Activated CD4-positive, alpha-beta T cell treated with anti-CD3 and anti-CD28 coated beads, Interleukin-2, Interleukin-4, amounts not matched to agents 100 ng/mL and 50 ng/mL, durations not matched to agents 16 hours and 8 hours (primary cell): ENCODE measurements at regions not wholly inside any gene's neighbourhood (a gene's known extent, or its start where the extent isn't known, plus 50 kb on each side); places are given as distances from the start of the nearest gene placed in this dataset.
"Not testable (repeated sequence)": the region's sequence is repeated elsewhere in the genome, so short reads cannot be mapped to it uniquely, and the experiment has no call there.

Experiments
- DNase-seq: peaks from one replicate; pipeline ENCODE4 v3.0.0-alpha.2; 2020; ENCODE audit warnings: low spot score

DNA sequence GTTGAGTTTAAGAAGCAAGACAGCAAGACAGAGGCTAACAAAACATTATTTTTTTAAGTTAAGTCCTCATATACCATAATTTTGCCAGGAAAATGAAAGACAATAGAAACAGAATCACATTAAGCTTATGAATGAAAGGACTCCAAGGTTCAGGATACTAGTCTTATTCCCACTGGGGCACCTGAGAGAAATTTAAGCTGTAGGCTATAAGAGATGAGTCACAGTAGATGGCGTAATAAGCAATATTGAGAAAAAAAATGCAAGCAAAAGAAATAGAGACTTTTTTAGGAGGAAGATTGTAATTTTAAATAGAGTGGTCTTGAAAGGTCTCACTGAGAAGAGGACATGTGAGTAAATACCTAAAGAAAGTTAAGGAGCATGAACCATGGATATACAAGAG lies 57.1 kb upstream of the KIF2B start:
- DNase-seq = no peak

DNA sequence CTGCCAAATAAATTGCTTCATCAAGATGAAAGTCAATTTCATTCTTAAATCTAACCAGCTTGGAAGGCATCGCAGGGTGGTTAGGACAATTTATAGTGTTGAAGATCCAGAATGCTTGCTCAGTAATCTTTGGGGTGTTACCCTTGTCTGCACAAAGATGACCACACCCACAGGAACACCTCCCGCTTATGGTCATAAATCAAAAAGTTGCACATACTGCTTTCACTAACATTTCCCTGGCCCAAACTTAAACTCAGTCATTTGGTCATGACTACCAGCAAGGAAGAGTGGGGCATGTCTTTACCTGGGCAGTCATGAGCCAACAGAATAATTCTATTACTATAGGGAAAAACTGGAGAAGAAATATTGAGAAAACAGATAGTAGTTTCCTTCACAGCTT lies 57.6 kb upstream of the KIF2B start:
- DNase-seq = no peak

DNA sequence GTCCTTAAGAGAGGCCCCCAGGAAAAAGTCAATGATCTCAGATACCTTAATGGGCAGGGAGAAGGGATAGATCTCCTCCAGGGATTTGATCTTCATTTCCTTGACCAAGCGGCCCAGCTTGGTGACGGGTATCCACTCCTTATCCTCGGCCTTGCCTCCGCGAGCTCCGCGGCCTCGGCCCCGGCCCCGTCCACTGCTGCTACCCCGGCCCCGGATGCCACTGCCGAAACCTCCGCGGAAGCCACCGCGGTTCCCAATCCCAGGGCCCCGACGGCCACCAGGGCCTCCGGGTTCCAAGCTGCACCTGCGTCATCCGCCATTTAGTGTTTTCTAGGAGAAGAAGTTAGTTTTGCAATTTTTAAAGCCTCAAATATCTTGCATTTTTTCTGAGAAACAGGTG lies 65.2 kb upstream of the KIF2B start:
- no peak for DNase-seq

DNA sequence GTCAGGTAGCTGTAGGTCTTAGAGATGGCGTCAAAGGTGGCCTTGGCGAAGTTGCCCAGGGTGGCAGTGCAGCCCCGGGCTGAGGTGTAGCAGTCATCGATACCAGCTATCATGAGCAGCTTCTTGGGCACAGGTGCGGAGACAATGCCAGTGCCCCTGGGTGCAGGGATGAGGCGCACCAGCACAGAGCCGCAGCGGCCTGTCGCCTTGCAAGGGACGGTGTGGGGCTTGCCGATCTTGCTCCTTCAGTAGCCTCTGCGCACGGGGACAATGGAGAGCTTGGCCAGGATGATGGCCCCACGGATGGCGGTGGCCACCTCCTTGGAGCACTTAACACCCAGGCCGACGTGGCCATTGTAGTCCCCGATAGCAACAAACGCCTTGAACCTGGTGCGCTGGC lies 65.6 kb upstream of the KIF2B start:
- DNase-seq = not testable (repeated sequence)

DNA sequence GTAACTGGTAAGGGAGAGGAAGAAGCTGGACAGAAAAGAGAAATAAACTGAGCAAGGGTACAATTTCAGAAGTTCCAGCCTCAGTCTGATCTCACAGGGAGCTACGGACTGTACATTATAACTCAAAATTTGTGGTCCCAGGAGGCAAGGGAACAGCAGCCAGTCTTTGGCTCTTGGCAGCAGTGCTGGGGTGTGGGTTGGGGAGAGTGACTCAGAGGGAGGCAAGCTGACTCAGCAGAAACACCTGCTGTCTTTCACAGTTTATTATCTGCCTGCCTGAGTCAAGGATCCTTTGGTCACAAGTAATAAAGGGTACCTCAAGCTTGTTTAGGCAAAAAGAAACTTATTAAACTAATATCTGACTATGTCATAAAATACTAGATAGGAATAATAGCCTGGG lies 73.5 kb upstream of the KIF2B start:
- no peak for DNase-seq

DNA sequence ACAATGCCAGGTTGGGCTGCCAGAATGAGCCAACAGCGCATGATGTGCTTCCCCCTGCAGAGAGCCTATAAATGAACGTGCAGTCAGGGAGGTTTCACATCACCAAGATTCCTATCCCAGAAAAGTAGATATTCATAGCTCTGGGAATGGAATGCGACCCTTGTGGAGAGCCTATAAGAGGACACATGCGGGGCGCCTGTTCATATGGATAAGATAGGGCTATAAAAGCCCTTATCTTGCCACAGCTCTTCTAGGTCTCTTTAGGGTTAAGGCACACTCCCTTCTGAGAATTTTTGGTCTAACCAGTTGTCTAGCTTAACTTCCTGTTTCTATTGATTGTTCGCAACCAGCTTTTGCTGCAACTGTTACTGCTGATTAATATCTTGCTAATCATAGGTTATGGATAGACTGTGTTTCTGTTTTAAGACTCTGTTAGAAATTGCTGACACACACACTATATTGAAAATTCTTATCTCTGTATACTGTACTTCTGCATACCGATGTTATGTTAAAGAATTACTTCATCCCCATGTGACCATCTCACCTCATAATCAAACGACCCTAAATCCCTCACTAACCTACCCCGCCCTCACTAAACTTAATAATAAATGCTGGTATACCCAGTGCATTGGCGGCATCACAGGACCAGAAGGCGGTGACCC lies 74.4 kb upstream of the KIF2B start:
- not testable (repeated sequence) for DNase-seq

DNA sequence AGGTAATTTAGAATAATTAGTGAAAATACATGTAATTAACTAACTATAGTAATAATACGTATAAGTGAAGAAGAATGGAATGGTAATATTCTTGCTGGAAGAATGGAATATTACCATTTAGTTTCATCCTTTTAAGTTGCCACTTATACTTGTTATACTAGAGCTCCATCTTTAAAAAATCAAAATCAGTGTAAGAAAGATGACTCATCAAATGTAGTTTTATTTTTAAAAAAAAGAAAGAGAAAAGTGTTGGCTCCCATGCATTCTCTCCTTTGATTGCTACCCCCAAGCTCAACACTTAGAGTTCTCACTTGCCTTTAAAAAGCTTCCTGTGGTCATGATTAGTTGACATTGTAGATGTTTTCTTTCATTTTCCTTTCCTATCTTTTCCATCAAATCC lies 82.4 kb upstream of the KIF2B start:
- DNase-seq = no peak

DNA sequence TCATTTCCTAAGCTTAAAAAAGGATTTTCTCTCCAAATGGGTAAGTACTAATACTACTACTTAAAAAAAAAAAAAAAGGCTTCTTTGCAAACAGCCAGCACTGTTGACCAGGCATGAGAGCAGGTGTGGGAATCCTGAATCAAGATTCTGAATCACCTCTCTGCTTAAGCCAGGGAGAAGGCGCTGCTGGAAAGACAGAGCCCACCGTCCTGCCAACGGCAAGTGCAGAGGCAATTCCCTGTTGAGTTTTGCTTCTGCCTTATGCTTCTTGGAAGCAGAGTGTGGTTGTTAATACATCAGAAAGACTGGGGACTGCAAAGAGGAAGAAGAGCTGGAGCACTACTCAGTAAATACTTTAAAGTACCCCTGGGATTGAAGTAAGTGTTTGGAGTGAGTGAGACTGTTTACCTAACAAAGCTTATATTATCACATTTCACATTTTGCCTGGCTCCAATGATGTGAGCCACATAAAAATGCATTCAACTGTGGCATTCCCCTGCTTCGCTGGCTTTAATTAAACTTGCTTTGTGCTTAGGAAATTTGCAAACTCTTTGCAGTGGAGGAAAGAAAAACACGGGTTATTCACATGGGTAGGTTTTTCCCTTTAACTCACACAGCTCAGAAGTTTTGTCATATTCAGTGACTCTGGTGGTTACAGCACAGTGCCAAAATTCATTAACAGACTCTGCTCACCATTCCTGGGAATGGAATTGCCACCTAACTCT lies 86.0 kb upstream of the KIF2B start:
- no peak for DNase-seq

DNA sequence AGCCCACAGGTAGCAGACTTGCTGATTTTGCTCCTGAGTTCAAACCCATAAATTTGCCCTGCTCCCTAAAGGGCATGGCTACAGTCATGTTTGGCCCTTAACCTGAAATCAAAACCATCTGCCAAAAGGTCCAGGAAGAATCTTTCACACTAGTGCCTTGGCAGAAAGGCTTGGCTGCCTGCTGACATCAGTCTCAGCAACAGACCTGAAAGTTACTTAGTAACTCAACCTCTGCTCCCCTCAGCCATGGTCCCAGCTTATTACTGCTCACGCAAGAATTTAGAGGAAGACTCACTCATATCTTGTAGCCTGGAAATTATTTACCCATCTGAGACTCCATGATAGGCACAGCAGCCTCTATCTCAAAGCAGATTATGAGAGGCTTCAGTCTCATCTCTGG lies 98.0 kb upstream of the KIF2B start:
- no peak for DNase-seq

DNA sequence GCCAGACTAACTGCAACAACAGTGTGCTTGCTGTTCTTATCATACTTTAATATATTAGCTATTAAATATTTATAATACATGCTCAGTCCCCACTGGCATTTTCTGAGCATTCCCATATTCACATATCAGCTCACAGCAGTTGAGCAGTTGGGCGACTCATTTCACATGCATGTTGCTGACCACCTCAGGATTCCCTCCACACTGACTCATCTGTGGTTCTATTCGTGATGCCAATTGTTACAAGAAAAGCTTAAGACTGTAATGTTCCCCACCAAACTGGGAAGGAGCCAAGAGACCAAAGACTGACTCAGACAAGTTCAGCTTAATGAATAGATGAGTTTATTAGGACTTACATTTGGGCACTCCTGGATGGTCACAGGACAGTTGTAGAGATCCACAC lies 100.3 kb upstream of the KIF2B start:
- no peak for DNase-seq

DNA sequence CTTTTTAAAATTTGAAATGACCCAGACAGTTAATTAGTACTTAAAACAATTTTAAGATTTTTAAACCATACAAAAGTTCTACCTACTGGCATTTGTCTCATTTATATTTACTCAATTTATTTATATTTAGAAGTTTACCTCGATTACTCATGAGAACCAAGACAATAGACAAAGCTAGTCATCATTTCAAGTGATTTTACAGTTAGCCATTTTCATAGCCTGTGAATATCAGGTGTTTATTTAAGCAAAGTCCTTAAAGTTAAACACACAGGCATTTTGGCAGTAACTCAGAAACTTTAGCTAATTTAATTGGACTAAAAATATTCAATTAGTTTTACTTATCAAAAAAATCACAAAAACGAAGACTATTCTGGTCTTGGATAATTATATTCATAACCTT lies 101.6 kb upstream of the KIF2B start:
- DNase-seq = no peak

DNA sequence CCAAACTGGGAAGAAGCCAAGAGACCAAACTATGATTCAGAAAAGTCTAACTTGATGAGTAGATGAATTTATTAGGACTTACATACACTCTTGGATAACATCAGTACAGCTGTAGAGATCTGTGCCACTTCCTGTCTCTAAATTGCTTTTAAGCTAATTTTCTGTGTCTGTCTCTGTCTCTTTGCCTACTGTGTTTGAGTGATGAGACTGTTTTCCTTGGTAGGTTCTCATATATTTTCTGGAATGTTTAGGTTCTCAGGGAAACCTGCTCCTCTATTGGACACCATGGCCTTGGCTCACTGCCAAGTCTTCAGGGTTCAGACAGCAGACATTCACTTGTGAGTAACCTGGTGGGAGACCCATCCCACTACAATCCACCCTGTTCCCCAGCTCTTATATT lies 103.5 kb upstream of the KIF2B start:
- DNase-seq = no peak

DNA sequence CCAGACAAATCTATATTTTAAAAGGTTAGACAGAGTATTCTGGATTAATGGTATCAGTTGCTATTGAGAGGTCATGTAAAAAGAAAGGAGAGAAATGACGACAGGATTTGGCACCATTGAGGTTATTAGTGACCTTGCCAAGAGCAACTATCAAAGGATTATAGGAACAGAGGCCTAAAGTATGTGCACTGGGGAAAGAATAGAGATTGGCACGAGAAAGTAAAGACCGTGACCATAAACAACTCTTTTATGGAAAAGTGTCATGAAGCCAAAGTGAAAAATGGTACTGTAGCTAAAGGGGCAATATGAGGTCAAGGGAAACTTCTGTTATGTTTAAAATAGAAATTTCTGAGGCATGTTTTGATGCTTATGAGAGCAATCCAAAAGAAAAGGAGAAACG lies 115.2 kb upstream of the KIF2B start:
- DNase-seq = no peak

DNA sequence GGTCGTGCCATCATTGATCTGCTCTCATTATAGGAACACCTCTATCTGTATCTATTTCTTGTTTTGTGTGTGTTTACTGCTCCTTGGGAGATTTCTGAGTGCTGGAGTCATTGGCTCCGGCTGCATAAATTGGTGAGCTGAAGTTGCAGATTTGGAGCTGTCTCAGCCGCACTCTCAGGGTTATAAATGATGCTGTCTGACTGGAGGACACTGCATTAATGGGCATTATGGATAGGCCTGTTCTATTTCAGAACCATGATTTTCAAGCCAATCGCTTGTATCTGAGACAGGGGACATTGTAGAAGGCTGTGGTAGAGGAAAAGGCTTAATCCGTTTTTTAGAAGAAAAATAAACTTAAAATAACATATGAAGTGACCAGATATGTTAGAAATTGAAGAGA lies 126.4 kb upstream of the KIF2B start:
- no peak for DNase-seq

DNA sequence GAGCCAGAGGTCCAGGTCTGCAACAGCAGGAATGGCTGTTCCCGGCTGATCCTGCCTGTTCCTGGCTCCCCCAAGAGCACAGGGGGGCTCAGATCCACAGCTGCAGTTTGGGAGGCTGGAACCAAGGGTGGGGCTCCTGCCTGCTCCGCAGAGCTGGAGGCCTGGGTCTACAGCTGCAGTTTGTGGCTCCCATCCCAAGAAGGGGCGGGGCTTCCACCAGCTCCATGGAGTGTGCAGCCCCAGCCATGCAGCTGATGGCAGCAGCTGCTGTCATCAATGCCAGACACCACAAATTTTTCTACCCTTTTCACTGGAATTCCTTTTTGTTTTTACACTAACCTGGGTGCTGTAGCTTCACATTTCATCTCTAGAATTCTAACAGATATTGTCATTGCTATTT lies 135.4 kb upstream of the KIF2B start:
- DNase-seq = no peak

DNA sequence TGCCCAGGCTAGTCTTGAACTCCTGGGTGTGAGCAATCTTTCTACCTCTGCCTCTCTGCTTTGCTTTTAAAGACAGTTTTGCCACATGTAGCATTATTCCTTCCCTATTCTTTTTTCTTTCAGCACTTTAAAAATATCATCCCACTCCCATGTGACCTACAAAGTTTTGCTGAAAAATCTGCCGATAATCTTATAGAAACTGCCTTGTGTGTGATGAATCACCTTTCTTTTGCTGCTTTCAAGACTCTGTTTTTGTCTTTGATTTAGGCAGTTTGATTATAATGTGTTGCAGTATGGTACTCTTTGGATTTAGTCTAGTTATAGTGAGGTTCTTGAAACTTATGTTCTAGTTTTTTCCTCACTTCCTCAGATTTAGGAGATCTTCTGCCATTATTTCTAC lies 142.0 kb upstream of the KIF2B start:
- DNase-seq = no peak

DNA sequence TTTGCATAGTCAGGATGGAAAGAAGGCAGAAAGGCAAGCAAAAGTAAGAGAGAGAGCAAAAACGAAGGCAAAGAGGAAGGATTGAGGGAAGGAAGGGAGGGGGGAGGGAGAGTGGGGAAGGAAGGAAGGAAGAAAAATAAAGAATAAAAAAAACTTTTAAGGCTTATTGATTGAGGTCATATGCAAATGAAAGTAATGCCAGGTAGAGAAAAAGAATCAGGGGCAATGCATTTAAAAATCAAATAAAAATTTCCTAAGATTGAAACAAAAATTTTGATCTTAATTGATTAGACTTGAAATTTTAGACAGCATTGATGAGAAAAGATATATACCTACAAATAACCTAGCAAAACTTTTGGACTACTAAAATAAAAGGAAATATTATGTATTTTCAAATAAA lies 153.9 kb upstream of the KIF2B start:
- no peak for DNase-seq

DNA sequence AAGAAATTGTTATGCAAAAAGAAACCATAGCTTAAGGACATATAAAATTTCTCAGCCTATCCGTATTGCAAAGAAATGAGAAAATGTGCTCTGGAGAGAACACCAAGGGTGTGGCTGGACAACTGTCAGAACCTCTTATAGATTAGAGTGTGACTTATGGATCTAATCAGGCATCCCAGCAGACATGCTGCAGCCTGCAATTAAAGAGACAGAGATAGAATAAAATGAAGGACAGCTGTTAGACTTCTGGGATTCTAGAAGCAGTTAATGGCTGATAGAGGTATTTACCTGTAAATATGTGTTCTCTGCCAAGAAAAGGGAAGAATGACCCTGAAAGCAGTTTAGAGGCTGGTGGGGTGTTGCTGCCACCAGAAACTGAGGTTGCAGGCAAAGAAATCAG lies 160.1 kb upstream of the KIF2B start:
- DNase-seq = no peak

DNA sequence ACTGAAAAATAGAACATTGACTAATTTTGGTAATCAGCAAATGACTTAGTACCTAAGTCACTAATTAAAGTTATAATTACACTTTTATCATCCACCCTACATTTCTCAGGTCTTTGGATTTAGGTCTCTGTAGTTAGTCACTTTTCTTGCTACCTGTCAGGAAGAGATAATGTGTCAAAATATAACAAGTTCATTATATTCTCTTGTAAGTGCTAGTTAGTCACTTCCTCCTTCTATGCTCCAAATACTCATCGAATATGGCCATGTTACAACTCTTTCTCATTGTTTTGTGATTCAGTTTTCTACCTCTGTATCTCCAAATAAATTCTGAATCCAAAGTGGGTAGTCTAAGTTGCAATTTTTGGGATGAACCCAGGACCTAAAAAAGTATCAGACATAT lies 163.5 kb upstream of the KIF2B start:
- no peak for DNase-seq

DNA sequence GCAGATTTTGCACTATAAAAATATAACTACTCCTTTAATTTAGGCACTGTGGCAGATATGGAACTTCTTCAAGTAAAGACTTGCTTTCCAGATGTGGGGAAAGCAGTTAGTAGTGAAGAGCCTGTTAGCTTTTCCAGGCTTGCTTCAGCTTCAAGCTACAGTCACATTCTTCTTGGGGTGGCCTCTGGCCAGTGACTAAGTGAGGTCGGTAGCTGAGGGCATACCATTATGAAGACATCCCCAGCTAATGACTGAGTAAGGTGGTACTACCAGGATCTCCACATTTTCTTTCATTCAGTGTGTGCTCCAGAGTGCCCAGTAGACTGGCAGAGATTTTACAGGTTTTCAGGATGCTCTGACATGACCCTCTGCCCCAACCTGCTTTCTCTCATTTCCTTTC lies 167.1 kb upstream of the KIF2B start:
- no peak for DNase-seq

DNA sequence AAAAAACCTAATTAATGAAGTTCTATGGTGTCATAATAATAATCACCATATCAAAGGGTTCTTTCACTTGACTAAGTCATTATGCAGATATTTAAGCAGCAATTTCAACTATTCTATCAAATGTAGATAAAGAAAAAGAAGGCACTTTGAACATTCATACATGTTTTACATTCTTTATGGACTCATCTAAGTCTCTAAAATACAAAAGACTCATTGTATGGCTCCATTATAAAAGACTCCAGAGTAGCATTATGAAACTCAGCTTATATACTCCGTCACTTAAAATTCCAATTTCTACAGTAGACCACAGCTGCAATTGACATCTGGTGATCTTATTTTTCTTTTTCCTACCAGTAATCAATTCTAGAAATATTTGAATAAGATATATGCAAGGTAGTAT lies 173.5 kb upstream of the KIF2B start:
- DNase-seq = no peak

DNA sequence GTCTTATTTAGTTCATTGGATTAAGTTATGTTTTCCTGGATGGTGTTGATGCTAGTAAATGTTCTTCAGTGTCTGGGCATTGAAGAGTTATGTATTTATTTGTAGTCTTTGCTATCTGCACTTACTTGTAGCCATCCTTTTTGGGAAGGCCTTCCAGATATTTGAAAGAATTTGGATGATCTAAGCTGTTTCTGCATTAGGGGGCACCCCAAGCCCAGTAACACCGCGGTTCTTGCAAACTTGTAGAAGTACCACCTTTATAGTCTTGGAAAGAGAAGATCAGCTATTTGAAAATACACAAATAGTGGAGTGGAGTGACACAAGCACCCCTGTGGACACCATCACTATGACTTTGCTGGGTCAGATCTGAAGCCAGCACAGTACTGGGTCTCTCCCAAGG lies 175.9 kb upstream of the KIF2B start:
- DNase-seq = no peak

DNA sequence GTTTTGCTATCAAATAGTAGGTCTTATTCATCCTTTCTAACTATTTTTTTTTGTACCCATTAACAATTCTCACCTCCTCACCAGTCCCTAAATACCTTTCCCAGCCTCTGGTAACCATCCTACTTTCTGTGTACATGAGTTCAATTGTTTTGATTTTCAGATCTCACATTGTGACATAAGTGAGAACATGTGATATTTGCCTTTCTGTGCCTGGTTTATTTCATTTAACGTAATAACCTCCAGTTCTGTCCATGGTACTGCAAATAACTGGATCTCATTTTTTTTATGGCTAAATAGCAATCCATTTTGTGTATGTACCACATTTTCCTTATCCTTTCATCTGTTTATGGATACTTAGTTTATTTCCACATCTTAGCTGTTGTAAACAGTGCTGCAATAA lies 181.9 kb upstream of the KIF2B start:
- no peak for DNase-seq

DNA sequence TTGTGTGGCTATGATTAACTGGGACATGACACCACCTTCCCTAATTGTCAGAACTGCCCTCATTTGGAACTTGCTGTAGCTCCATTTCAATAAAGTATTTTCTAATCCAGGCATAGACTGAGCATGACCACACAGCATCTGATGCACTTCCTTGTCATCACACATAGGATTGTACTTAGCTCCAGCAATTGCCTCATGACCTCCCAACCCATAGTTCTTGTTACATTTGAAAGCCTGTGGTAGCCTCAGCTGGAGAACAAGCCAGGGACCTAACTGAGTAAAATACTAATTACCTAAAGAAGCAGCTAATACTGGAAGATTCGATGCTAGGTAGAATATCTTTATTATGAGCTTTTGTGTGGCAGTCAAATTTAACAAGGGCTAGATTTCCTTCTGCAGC lies 187.3 kb upstream of the KIF2B start:
- DNase-seq = no peak
